SK-N-SH (cell line): ENCODE measurements at regions not wholly inside any gene's neighbourhood (a gene's known extent, or its start where the extent isn't known, plus 50 kb on each side); places are given as distances from the start of the nearest gene placed in this dataset.

Experiments
- CTCF ChIA-PET: fragments of 300-600, 350-600 bp; formaldehyde crosslinking; extraction: SDS; loops from one replicate; lab custom pipeline; 2021; lab: Yijun Ruan, JAX
- POLR2A ChIA-PET: fragments of 350-600 bp; sonication (Branson Sonifier 250); formaldehyde crosslinking; extraction: SDS; loops from one replicate; lab custom pipeline; 2020; ENCODE audit warnings: antibody characterized with exemption, inconsistent platforms; lab: Yijun Ruan, JAX
- DNase-seq: peaks from one replicate; pipeline ENCODE4 v3.0.0; 2012
- H2AFZ ChIP-seq: fragments of 200-600 bp; sonication (generic); 2 replicates; pipeline ENCODE4 v1.8.1; 2016; ENCODE audit warnings: antibody characterized with exemption, mild to moderate bottlenecking, low read depth
- H3F3A ChIP-seq: fragments of 200-600 bp; sonication (generic); replicated peaks from 2 replicates; pipeline ENCODE3; 2016; ENCODE audit warnings: antibody characterized with exemption, mild to moderate bottlenecking; ENCODE audit not compliant: insufficient read depth
- H3K27ac ChIP-seq, 2 experiments: fragments of 200-500 bp in 1 of 2; fragments of 200-600 bp in 1 of 2; sonication (Bioruptor generic) in 1 of 2; sonication (generic), shearing (Covaris generic) in 1 of 2; 2 replicates each; pipeline versions ENCODE4 v1.5.1 to v1.6.1; 2014 to 2016; ENCODE audit warnings: low read depth in 2 of 2, inconsistent platforms in 1 of 2, low read length in 1 of 2, mild to moderate bottlenecking in 1 of 2, mixed read lengths in 1 of 2
- H3K27me3 ChIP-seq: fragments of 200-600 bp; sonication (generic), shearing (Covaris generic); 2 replicates; pipeline ENCODE4 v1.6.1; 2016; ENCODE audit warnings: mixed run types; ENCODE audit not compliant: insufficient read depth
- H3K36me3 ChIP-seq, 2 experiments: fragments of 200-500 bp in 1 of 2; fragments of 200-600 bp in 1 of 2; sonication (Bioruptor generic) in 1 of 2; sonication (generic) in 1 of 2; replicated peaks in 1 of 2; 2 replicates each; pipeline versions ENCODE3 to v1.5.1; 2014 to 2016; ENCODE audit warnings: low read length in 1 of 2, mild to moderate bottlenecking in 1 of 2; ENCODE audit not compliant: insufficient read depth in 2 of 2, control insufficient read depth in 1 of 2
- H3K4me1 ChIP-seq, 2 experiments: fragments of 200-500 bp in 1 of 2; fragments of 200-600 bp in 1 of 2; sonication (Bioruptor generic) in 1 of 2; sonication (generic), shearing (Covaris generic) in 1 of 2; 2 replicates each; pipeline versions ENCODE4 v1.5.1 to v1.6.1; 2014 to 2016; ENCODE audit warnings: low read depth in 1 of 2, low read length in 1 of 2, mixed run types in 1 of 2; ENCODE audit not compliant: insufficient read depth in 2 of 2, control insufficient read depth in 1 of 2
- H3K4me2 ChIP-seq: fragments of 200-600 bp; sonication (generic), shearing (Covaris generic); 2 replicates; pipeline ENCODE4 v1.6.1; 2017; ENCODE audit warnings: mixed run types
- H3K4me3 ChIP-seq, 2 experiments: fragments of 200-500 bp in 1 of 2; fragments of 200-600 bp in 1 of 2; sonication (Bioruptor generic) in 1 of 2; sonication (generic), shearing (Covaris generic) in 1 of 2; 2 replicates each; pipeline versions ENCODE4 v1.5.1 to v1.8.1; 2014 to 2016; ENCODE audit warnings: low read depth in 2 of 2, inconsistent platforms in 1 of 2, low read length in 1 of 2, mild to moderate bottlenecking in 1 of 2, mixed read lengths in 1 of 2, moderate library complexity in 1 of 2
- H3K79me2 ChIP-seq: fragments of 200-600 bp; sonication (generic); 2 replicates; pipeline ENCODE4 v1.8.1; 2017; ENCODE audit warnings: mild to moderate bottlenecking; ENCODE audit not compliant: insufficient read depth
- H3K9ac ChIP-seq: fragments of 200-600 bp; sonication (generic); 2 replicates; pipeline ENCODE4 v1.6.1; 2017; ENCODE audit warnings: mixed run types
- H3K9me2 ChIP-seq: fragments of 200-600 bp; sonication (generic); 2 replicates; pipeline ENCODE4 v1.6.1; 2017; ENCODE audit warnings: mixed run types
- H3K9me3 ChIP-seq: fragments of 200-600 bp; sonication (generic); 2 replicates; pipeline ENCODE4 v1.6.1; 2017; ENCODE audit warnings: mixed run types, mild to moderate bottlenecking, moderate library complexity
- H4K20me1 ChIP-seq: fragments of 200-600 bp; sonication (generic); 2 replicates; pipeline ENCODE4 v1.6.1; 2017; ENCODE audit warnings: mild to moderate bottlenecking, mixed run types; ENCODE audit not compliant: insufficient read depth
- CHD2 ChIP-seq: fragments of 150-350 bp; IDR thresholded peaks from 2 replicates; pipeline ENCODE4 v1.6.1; 2018; ENCODE audit warnings: low read length; ENCODE audit not compliant: partially characterized antibody
- CTCF ChIP-seq: fragments of 200-600 bp; sonication (generic); IDR thresholded peaks from 2 replicates; pipeline ENCODE4 v1.6.1; 2017; ENCODE audit warnings: antibody characterized with exemption, mild to moderate bottlenecking, moderate library complexity
- EP300 ChIP-seq, 2 experiments: IDR thresholded peaks; 2 replicates each; pipeline versions ENCODE4 v1.4.0 to v1.6.1; 2012; ENCODE audit warnings: borderline replicate concordance in 1 of 2, low read depth in 1 of 2, low read length in 1 of 2
- EZH2phosphoT487 ChIP-seq: fragments of 200-600 bp; sonication (generic); IDR thresholded peaks from 2 replicates; pipeline ENCODE4 v1.6.1; 2017; ENCODE audit warnings: low read depth, mixed run types, mild to moderate bottlenecking, antibody characterized with exemption, moderate library complexity, borderline replicate concordance
- MEF2A ChIP-seq: IDR thresholded peaks from 2 replicates; pipeline ENCODE4 v1.4.0; 2012; ENCODE audit warnings: low read depth, borderline replicate concordance
- MXI1 ChIP-seq: IDR thresholded peaks from 2 replicates; pipeline ENCODE4 v1.6.1; 2012; ENCODE audit warnings: mild to moderate bottlenecking, low read depth, low read length, improper control_type of control experiment
- NRF1 ChIP-seq: IDR thresholded peaks from 2 replicates; pipeline ENCODE4 v1.6.1; 2012; ENCODE audit warnings: low read depth, mild to moderate bottlenecking, low read length
- POLR2AphosphoS5 ChIP-seq: IDR thresholded peaks from 2 replicates; pipeline ENCODE4 v1.6.1; 2012; ENCODE audit warnings: low read depth, low read length
- RCOR1 ChIP-seq: fragments of 150-350 bp; IDR thresholded peaks from 2 replicates; pipeline ENCODE4 v1.6.1; 2017; ENCODE audit warnings: antibody characterized with exemption, low read length
- REST ChIP-seq: IDR thresholded peaks from 2 replicates; pipeline ENCODE4 v1.6.1; 2012; ENCODE audit warnings: mild to moderate bottlenecking, low read depth, low read length, moderate library complexity
- RFX5 ChIP-seq: IDR thresholded peaks from 2 replicates; pipeline ENCODE4 v1.6.1; 2012; ENCODE audit warnings: mild to moderate bottlenecking, improper control_type of control experiment, low read length
- SMC3 ChIP-seq: IDR thresholded peaks from 2 replicates; pipeline ENCODE4 v1.6.1; 2012; ENCODE audit warnings: low read depth, low read length, improper control_type of control experiment
- TAF1 ChIP-seq: IDR thresholded peaks from 2 replicates; pipeline ENCODE4 v1.6.1; 2012; ENCODE audit warnings: low read depth, mild to moderate bottlenecking, low read length, moderate library complexity, borderline replicate concordance
- TCF12 ChIP-seq: IDR thresholded peaks from 2 replicates; pipeline ENCODE4 v1.4.0; 2012
- USF2 ChIP-seq: fragments of 150-350 bp; IDR thresholded peaks from 2 replicates; pipeline ENCODE4 v1.6.1; 2017; ENCODE audit warnings: antibody characterized with exemption, low read length, low read depth, borderline replicate concordance
- ZBTB33 ChIP-seq: IDR thresholded peaks from 2 replicates; pipeline ENCODE4 v1.4.0; 2012; ENCODE audit warnings: low read depth, borderline replicate concordance
- WGBS: methylation state at CpG from one replicate; pipeline ENCODE4 v1.1.6; 2017; ENCODE audit warnings: low lambda C conversion rate; 5-methylcytosine and 5-hydroxymethylcytosine counted together

GRCh38 chr2:67544286-67544685 lies 147.2 kb downstream of the ETAA1 start:
- DNase-seq: no peak
- no peaks in the 10 kb centered on the region for H3K9me2 ChIP-seq
- WGBS: 6% methylated on average over 2 of the region's 2 CpGs
- no peaks in the 10 kb centered on the region for H3K36me3 ChIP-seq
- H4K20me1 ChIP-seq: no peaks in the 10 kb centered on the region
- H3F3A ChIP-seq: no peaks in the 10 kb centered on the region
- TF ChIP-seq CTCF (no peak), TAF1 (no peak), POLR2AphosphoS5 (no peak), CHD2 (no peak), RFX5 (no peak), SMC3 (no peak), USF2 (no peak), MEF2A (no peak), EP300 (IDR thresholded peaks at IDR 0.05; ENCODE audit: borderline replicate concordance in 1 of 2, low read depth in 1 of 2, low read length in 1 of 2) (no peak), RCOR1 (no peak), REST (no peak), MXI1 (no peak), TCF12 (no peak), ZBTB33 (no peak), EZH2phosphoT487 (no peak), NRF1 (no peak)
- TF ChIP-seq, all 33 proteins: peak for 0
- H3K4me2 ChIP-seq: no peak overlapping the region
- H3K79me2 ChIP-seq: no peaks in the 10 kb centered on the region
- CTCF ChIA-PET: no interaction called here
- POLR2A ChIA-PET: no interaction called here
- H3K27ac ChIP-seq: no peak overlapping the region
- H2AFZ ChIP-seq: no peak overlapping the region
- no peaks in the 10 kb centered on the region for H3K9me3 ChIP-seq
- H3K4me1 ChIP-seq: peaks cover 0 to 4% of the 10 kb centered on the region in 2 experiments; a peak in 1 of 4 replicates
- H3K9ac ChIP-seq: no peak overlapping the region
- no peak overlapping the region for H3K4me3 ChIP-seq
- no peaks in the 10 kb centered on the region for H3K27me3 ChIP-seq
